ENCODE measurements at regions not wholly inside any gene's neighbourhood (a gene's known extent, or its start where the extent isn't known, plus 50 kb on each side); places are given as distances from the start of the nearest gene placed in this dataset.
A peak's percentile ranks its signal among the peaks of the same experiment; 100 is the strongest.

DNA sequence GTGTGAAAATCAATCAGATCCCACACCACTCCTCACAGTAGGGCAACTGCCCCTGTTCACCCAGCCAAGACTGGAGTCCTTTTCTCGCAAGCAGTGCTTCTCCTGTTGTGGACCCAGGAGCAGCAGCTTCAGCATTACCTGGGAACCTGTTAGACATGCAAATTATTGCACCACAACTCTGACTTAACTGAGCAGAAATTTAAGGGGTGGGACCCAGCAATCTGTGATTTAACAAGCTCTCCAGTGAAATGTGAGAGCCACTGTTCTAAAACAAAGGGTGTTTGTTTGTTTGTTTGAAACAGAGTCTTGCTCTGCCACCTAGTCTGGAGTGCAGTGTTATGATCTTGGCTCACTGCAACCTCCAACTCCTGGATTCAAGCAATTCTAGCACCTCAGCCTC is 591.4 kb downstream of the SOX6 start:
- no peak for DNase-seq (ENCODE audit: low spot score in 2 of 2)
- no peak overlapping the region for H3K4me3 ChIP-seq
- in situ Hi-C loops (cut with MboI; ENCODE audit: low sequenced_read_pairs), result no loop called here

DNA sequence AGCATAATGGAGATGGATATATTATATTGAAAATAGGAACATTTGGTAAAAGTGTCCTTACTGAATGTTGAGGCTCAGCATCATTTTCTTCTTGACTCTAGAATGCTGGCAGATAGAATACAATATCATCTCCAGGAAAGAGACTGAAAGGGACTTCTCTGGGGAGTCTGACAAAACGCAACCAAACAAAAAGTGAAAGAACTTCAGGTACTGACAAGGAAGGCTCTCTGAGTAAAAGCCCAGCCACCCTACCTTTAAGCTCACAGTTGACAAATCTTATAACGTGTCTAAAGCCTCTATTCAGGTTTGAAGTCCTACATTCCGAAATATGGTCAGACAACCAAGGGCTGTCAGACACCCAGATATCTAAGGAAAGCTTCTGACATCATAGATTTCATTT is 590.8 kb downstream of the SOX6 start:
- H3K9me3 ChIP-seq, result no peaks in the 10 kb centered on the region
- no peak for DNase-seq (ENCODE audit: low spot score in 2 of 2)
- no peaks in the 10 kb centered on the region for H3K4me1 ChIP-seq
- H3K4me3 ChIP-seq, result no peak overlapping the region
- no peaks in the 10 kb centered on the region for H3K36me3 ChIP-seq (replicated peaks)
- H3K27me3 ChIP-seq (ENCODE audit: low read depth), result peaks cover 5% of the 10 kb centered on the region; the same call in 1 of the 2 replicates
- in situ Hi-C loops (cut with MboI; ENCODE audit: low sequenced_read_pairs), result no loop called here

More for the DNA sequence above, 591.4 kb downstream of the SOX6 start:
- Histone ChIP-seq H3K36me3 (replicated peaks) (no peaks in the 10 kb centered on the region), H3K4me1 (no peaks in the 10 kb centered on the region), H3K27me3 (ENCODE audit: low read depth) (peaks cover 5% of the 10 kb centered on the region; the same call in 1 of the 2 replicates), H3K9me3 (no peaks in the 10 kb centered on the region)

DNA sequence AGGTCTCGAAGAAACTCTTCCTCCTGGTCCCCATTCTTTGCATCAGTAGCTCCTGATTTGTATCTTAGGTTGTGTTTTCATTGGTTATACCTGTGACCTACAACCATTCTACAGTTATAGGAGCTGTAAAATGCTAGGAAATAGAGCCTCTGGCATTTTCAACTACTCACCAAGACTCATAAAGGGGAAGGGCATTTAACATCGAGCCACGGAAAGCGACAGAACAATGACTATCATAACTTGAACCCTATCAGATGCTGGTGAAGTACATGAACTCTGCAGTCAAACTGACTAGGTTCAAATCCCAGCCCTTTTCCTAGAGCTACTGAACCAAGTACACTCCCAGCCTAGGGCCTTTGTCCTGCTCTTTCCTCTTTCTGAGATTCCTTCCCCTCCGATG is 588.0 kb downstream of the SOX6 start:
- peaks cover 9% of the 10 kb centered on the region; the same call in 1 of the 2 replicates for H3K27me3 ChIP-seq (ENCODE audit: low read depth)
- DNase-seq (ENCODE audit: low spot score in 2 of 2), result no peak
- in situ Hi-C loops (cut with MboI; ENCODE audit: low sequenced_read_pairs), result no loop called here
- no peaks in the 10 kb centered on the region for H3K36me3 ChIP-seq (replicated peaks)
- H3K9me3 ChIP-seq, result no peaks in the 10 kb centered on the region
- H3K4me3 ChIP-seq, result no peak overlapping the region
- H3K4me1 ChIP-seq, result no peaks in the 10 kb centered on the region

DNA sequence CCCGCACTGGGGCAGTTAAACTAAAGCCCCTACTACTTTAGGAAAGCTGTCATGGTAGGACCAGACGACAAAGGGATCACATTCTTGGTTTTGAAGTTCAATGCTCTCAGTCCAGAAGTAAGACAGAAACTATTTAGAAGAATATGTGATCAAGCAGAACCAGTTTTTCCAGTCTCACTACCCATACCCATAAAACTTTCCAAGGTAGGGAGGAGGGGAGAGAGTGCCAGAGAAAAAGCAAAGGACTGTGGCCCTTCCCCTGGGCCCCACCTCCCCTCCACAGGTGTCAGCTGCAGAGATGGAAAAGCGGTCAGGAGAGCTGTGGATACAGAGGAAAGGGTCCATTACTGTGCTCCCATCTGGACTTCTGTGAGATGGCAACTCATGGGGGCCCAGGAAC is 587.1 kb downstream of the SOX6 start:
- Histone ChIP-seq H3K4me1 (no peaks in the 10 kb centered on the region), H3K27me3 (ENCODE audit: low read depth) (peaks cover 5% of the 10 kb centered on the region; the same call in 1 of the 2 replicates), H3K9me3 (no peaks in the 10 kb centered on the region), H3K36me3 (replicated peaks) (no peaks in the 10 kb centered on the region), H3K4me3 (no peak overlapping the region)
- in situ Hi-C loops (cut with MboI; ENCODE audit: low sequenced_read_pairs), result no loop called here
- no peak for DNase-seq (ENCODE audit: low spot score in 2 of 2)

DNA sequence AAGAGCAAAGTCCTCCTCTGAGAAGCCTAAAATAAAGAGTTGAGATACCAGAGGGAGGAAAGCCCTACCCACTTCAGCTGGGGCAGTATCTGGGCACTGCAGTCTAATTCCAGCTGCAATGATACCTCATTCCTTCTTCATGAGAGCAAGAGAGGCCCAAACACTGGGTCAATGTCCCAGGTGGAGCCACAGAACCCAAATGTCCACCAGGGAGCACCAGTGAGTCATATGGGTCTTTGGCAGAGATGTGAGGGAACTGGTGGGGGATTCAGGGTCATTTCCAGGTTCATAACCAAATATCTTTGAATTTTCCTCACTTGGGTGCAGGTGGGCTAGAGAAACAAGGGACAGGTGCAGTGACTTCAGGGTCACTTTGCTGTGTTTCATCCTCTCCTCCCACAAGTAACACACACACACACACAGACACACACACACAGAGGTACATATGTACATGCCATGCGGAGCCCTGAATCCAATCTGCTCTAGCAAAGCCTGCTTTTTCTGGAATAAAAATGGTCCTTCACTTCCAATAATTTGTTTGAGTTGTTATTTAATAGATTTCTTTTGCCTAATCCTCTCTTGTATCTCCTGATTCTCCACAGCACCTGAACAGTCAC is 585.4 kb downstream of the SOX6 start:
- no peaks in the 10 kb centered on the region for H3K36me3 ChIP-seq (replicated peaks)
- peak; percentile 13 to 72 for DNase-seq (ENCODE audit: low spot score in 2 of 2)
- no peaks in the 10 kb centered on the region for H3K4me1 ChIP-seq
- no peaks in the 10 kb centered on the region for H3K9me3 ChIP-seq
- H3K4me3 ChIP-seq, result no peak overlapping the region
- in situ Hi-C loops (cut with MboI; ENCODE audit: low sequenced_read_pairs), result no loop called here
- 0 out of 2 replicates have a peak, but pooled peaks cover 4% of the 10 kb centered on the region for H3K27me3 ChIP-seq (ENCODE audit: low read depth)

DNA sequence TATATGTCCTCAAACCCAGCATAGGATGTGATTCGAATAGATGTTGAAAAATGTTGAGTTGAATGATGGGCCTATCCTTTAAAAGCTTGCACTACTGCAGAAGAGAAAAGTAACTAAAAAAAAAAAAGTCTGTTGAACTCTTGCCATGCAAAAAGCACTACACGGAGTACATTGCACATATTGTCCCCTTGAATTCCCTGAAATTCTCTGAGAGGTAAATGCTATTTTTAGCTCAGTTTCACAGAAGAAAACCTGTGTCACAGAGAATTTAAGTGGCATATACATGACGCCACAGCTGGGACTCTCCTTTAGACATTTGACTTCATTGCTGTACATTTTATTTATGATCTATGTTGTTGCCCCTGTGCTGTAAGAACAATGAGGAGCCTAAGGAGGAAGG is 583.8 kb downstream of the SOX6 start:
- in situ Hi-C loops (cut with MboI; ENCODE audit: low sequenced_read_pairs), result no loop called here
- DNase-seq (ENCODE audit: low spot score in 2 of 2), result no peak
- Histone ChIP-seq H3K27me3 (ENCODE audit: low read depth) (peaks cover 4% of the 10 kb centered on the region; the same call in 1 of the 2 replicates), H3K9me3 (no peaks in the 10 kb centered on the region), H3K36me3 (replicated peaks) (no peaks in the 10 kb centered on the region), H3K4me1 (no peaks in the 10 kb centered on the region), H3K4me3 (no peak overlapping the region)

DNA sequence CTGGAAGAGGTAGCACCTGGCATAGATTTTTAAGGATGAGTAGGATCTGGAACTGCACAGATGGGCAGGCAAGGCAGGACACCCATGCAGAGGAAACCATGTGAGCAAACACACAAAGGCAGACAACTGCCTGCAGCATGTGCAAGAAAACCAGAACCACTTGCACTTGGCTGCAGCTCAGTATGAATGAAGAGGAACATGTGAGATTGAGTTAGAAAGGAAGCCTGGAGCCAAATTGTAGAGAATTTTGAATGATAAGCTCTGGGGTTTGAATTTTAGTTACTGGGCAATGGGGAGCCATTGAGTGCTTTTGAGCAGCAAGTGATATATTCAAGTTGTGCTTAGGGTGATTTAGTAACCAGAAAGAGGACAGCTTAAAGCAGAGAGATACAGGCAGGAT is 583.4 kb downstream of the SOX6 start:
- no peaks in the 10 kb centered on the region for H3K36me3 ChIP-seq (replicated peaks)
- no peaks in the 10 kb centered on the region for H3K4me1 ChIP-seq
- no peak for DNase-seq (ENCODE audit: low spot score in 2 of 2)
- in situ Hi-C loops (cut with MboI; ENCODE audit: low sequenced_read_pairs), result no loop called here
- H3K9me3 ChIP-seq, result no peaks in the 10 kb centered on the region
- H3K27me3 ChIP-seq (ENCODE audit: low read depth), result peaks cover 4% of the 10 kb centered on the region; the same call in 1 of the 2 replicates
- no peak overlapping the region for H3K4me3 ChIP-seq

DNA sequence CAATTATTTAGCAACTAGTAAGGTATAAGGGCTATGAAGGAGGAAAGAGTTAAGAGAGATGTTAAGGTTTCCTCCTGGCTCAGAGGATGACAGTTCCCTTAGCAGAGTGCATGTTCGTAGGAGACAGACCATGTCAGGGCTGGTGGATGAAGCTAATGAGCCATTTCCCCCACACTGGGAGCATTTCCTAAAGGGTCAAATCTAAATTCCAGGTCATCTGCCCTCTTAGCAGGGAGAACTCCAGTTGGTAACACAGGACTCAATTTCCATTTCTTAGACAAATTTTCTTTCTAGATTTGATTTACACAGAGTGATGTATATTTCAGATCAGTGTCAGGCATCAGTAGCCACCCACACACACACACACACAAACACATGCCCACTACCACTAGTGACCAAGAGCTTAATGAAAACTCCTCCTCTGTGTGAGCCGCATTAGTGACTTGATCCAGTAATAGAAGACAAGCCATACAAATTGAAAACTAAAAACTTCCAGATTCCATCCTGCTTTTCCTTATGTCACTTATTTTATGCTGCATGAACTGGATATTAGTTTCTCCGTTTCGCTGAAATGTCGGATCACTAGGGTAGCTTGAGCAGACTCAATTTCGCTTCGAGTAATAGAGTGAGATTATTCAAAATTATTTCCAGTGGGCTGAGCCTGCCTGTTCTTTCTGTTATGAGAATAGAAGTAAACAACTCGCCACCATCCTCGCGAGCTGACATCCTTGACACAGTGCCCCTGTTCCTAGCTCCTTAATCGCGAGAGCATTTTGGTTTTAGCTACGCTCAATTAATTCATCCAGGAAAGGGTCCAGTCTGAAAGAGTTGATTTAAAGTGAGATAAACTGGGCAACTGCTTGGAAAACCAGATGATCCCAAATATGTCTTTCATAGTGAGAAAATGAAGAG is 582.6 kb downstream of the SOX6 start:
- DNase-seq (ENCODE audit: low spot score in 2 of 2), result no peak
- H3K4me1 ChIP-seq, result no peaks in the 10 kb centered on the region
- H3K9me3 ChIP-seq, result no peaks in the 10 kb centered on the region
- in situ Hi-C loops (cut with MboI; ENCODE audit: low sequenced_read_pairs), result no loop called here
- no peak overlapping the region for H3K4me3 ChIP-seq
- H3K27me3 ChIP-seq (ENCODE audit: low read depth), result peaks cover 4% of the 10 kb centered on the region; the same call in 1 of the 2 replicates
- no peaks in the 10 kb centered on the region for H3K36me3 ChIP-seq (replicated peaks)

DNA sequence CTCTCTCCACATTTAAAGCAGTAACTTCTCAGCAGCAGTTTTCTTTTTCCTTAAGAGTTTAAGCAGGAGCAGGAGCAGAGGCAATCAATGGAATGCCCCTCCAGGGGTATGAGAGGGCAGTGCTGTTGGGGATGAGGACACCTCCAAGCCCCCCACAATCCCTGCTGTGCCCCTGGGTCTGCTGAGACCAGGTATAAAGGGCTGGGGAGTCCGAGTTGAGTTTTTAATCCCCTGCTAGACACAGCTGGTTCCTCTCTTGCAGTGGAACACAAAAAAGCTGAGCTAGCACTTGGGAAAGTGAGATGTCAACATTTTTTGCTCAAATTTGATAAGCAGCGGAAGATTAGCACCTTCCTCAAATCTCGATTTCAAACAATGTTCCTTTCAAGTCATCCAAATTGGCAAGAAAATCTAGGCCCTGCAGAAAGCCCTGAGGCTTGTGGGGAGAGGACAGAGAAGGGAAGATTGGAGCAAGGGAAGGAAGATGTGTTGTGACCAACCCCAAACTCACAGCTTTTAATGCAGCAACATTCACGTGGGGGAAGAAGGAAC is 581.9 kb downstream of the SOX6 start:
- no peak overlapping the region for H3K4me3 ChIP-seq
- H3K27me3 ChIP-seq (ENCODE audit: low read depth), result peaks cover 4% of the 10 kb centered on the region; the same call in 1 of the 2 replicates
- in situ Hi-C loops (cut with MboI; ENCODE audit: low sequenced_read_pairs), result no loop called here
- H3K36me3 ChIP-seq (replicated peaks), result no peaks in the 10 kb centered on the region
- H3K9me3 ChIP-seq, result no peaks in the 10 kb centered on the region
- no peak for DNase-seq (ENCODE audit: low spot score in 2 of 2)
- no peaks in the 10 kb centered on the region for H3K4me1 ChIP-seq

DNA sequence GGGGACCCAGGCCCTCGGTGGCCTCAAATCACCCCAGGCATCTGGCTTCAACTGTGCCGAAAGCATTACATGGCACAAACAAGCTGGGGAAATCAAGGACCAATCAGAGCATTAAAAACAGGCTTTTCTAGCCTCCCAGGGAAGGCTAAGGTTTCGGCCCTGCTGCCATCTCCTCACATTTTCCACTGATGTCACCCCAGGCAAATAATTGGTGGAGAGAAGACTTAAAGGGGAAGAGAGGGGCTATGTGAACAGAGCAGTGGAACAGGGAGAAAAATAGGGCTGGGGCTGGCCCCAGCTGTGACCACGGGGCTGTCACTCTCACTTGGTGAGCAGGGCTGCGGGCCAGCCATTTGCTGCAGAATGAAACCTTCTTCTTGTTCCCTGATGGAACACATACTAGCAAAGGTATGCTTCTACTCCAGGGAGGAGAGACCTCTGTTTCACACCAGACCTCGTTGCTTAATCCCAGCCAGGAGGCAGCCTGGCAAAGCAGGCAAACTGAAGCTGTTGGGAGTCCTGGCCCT is 581.3 kb downstream of the SOX6 start:
- DNase-seq (ENCODE audit: low spot score in 2 of 2), result no peak
- no peaks in the 10 kb centered on the region for H3K9me3 ChIP-seq
- no peaks in the 10 kb centered on the region for H3K36me3 ChIP-seq (replicated peaks)
- no peak overlapping the region for H3K4me3 ChIP-seq
- in situ Hi-C loops (cut with MboI; ENCODE audit: low sequenced_read_pairs), result no loop called here
- peaks cover 4% of the 10 kb centered on the region; the same call in 1 of the 2 replicates for H3K27me3 ChIP-seq (ENCODE audit: low read depth)
- H3K4me1 ChIP-seq, result no peaks in the 10 kb centered on the region

DNA sequence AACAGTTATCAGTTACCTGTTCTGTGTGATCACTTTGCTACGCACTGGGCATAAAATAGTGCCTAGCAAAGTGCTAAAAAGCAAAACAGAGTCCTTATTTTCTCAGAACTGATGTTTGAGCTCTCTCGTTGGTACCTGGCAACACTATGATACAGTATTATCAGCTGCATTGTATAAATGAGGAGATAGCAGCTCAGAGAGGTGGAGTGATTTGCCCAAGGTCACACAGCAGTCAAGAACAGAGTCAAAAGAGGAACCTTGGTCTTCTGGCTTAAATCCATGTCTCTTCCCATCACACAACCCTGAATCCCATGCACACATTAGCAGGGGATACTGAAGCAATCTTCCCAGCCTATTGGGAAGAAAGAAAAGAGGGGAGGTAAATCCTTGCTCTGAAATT is 580.5 kb downstream of the SOX6 start:
- H3K4me3 ChIP-seq, result no peak overlapping the region

DNA sequence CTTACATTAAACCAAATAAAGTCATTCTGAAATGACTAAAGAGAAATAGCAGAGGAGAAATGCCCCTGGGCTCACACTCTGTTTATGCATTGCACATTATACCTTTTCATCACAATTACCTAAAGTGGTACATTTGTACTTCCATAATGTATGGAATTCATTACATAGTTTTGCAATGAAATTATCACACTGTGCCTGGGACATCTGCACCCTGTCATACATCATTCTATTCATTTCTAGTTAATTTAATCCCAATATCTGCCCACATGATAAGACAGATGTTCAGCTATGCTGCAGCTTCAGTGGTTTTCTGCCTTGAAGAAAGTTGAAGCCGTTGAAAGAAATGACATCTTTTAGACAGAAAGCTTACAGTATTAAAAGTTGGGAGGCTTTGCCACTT is 580.0 kb downstream of the SOX6 start:
- Histone ChIP-seq H3K4me1 (no peaks in the 10 kb centered on the region), H3K4me3 (no peak overlapping the region), H3K9me3 (no peaks in the 10 kb centered on the region), H3K36me3 (replicated peaks) (no peaks in the 10 kb centered on the region), H3K27me3 (ENCODE audit: low read depth) (peaks cover 4% of the 10 kb centered on the region; the same call in 1 of the 2 replicates)
- no peak for DNase-seq (ENCODE audit: low spot score in 2 of 2)
- in situ Hi-C loops (cut with MboI; ENCODE audit: low sequenced_read_pairs), result no loop called here

More for the DNA sequence above, 580.5 kb downstream of the SOX6 start:
- H3K4me1 ChIP-seq, result no peaks in the 10 kb centered on the region
- DNase-seq (ENCODE audit: low spot score in 2 of 2), result no peak
- in situ Hi-C loops (cut with MboI; ENCODE audit: low sequenced_read_pairs), result no loop called here
- H3K36me3 ChIP-seq (replicated peaks), result no peaks in the 10 kb centered on the region
- peaks cover 4% of the 10 kb centered on the region; the same call in 1 of the 2 replicates for H3K27me3 ChIP-seq (ENCODE audit: low read depth)
- H3K9me3 ChIP-seq, result no peaks in the 10 kb centered on the region

DNA sequence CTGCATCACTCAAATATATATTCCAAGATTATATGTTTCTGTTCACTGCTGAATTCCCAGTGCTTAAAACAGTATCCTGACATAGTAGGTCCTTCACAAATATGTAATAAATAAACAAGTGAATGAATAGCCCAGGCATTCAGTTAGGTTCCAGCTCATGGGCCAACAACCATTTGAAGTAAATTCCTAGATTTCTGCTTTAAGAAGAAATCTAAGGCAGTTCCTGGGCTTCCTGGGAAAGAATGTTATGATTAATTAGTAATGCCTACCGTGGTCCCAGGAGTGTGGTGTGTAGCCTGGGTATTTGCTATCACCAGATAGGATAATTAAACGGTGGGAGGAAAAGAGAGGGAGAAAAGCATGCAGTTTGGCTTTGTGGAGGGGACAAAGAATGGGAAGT is 576.8 kb downstream of the SOX6 start:
- Histone ChIP-seq H3K36me3 (replicated peaks) (no peaks in the 10 kb centered on the region), H3K27me3 (ENCODE audit: low read depth) (no peaks in the 10 kb centered on the region; the same call in 1 of the 2 replicates), H3K4me1 (no peaks in the 10 kb centered on the region), H3K4me3 (no peak overlapping the region), H3K9me3 (no peaks in the 10 kb centered on the region)
- no peak for DNase-seq (ENCODE audit: low spot score in 2 of 2)
- in situ Hi-C loops (cut with MboI; ENCODE audit: low sequenced_read_pairs), result no loop called here

DNA sequence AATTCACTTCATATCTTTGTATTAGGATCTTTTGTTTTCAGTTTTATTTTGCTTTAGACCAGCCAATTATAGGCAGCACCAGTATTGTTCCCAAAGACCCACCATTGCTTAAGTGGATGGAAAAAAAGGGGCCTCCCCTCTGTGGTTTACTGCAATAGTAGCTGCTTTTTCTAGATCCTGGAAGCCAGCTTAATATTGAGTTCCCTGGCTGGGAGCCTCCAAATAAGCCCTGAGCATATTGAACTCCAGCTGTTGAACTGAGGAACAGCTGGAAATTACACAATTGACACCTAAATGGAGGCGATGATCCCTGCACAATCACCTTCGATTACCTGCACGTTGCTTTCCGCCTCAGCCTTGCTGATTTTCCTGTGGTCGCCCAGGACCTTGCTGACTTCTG is 576.0 kb downstream of the SOX6 start:
- no peak for DNase-seq (ENCODE audit: low spot score in 2 of 2)
- Histone ChIP-seq H3K9me3 (no peaks in the 10 kb centered on the region), H3K4me1 (no peaks in the 10 kb centered on the region), H3K36me3 (replicated peaks) (no peaks in the 10 kb centered on the region), H3K4me3 (no peak overlapping the region), H3K27me3 (ENCODE audit: low read depth) (no peaks in the 10 kb centered on the region; the same call in 1 of the 2 replicates)
- in situ Hi-C loops (cut with MboI; ENCODE audit: low sequenced_read_pairs), result no loop called here
